ENCODE measurements at regions not wholly inside any gene's neighbourhood (a gene's known extent, or its start where the extent isn't known, plus 50 kb on each side); places are given as distances from the start of the nearest gene placed in this dataset.

GRCh38 chr1:245091171-245091621 lies 63.6 kb upstream of the KIF26B start:
- peak overlapping the region in 2 of 5 donors; percentile 23 to 50 for H3K27ac ChIP-seq
- 87 to 92% (median 91%) methylated on average over 16 of the region's 16 CpGs for WGBS, 5 donors
- peaks cover 0 to 8% (median 4%) of the 10 kb centered on the region in 4 donors for H3K36me3 ChIP-seq
- H3K27me3 ChIP-seq, result no peaks in the 10 kb centered on the region
- TF ChIP-seq CTCF (IDR thresholded peaks at IDR 0.05) (no peak), POLR2A (IDR thresholded peaks at IDR 0.05) (no peak), EP300 (IDR thresholded peaks at IDR 0.05) (no peak), POLR2AphosphoS5 (IDR thresholded peaks at IDR 0.05) (no peak)
- H3K4me1 ChIP-seq, result peaks cover 0 to 5% (median 0%) of the 10 kb centered on the region in 4 donors
- no peak for DNase-seq
- no peak overlapping the region for H3K4me3 ChIP-seq
- intact Hi-C loops (cut with DNase I; ENCODE audit: low total_unique reads), result no loop called here
- H3K9me3 ChIP-seq, result no peaks in the 10 kb centered on the region

- WGBS, 5 donors, result 83 to 91% (median 86%) methylated on average over 11 of the region's 11 CpGs
- Histone ChIP-seq H3K4me3 (no peak overlapping the region), H3K27ac (no peak overlapping the region), H3K4me1 (peaks cover 0 to 5% (median 0%) of the 10 kb centered on the region in 4 donors), H3K27me3 (no peaks in the 10 kb centered on the region), H3K36me3 (peaks cover 0 to 8% (median 4%) of the 10 kb centered on the region in 4 donors), H3K9me3 (no peaks in the 10 kb centered on the region)
- intact Hi-C loops (cut with DNase I; ENCODE audit: low total_unique reads), result no loop called here
- DNase-seq, result no peak
- TF ChIP-seq POLR2AphosphoS5 (IDR thresholded peaks at IDR 0.05) (no peak), CTCF (IDR thresholded peaks at IDR 0.05) (no peak), EP300 (IDR thresholded peaks at IDR 0.05) (no peak), POLR2A (IDR thresholded peaks at IDR 0.05) (no peak)
Observed at GRCh38 chr1:245090491-245091090, 64.2 kb upstream of the KIF26B start.

GRCh38 chr1:245087723-245088122 lies 67.1 kb upstream of the KIF26B start:
- WGBS, 5 donors, result 87 to 93% (median 91%) methylated on average over 4 of the region's 4 CpGs
- peaks cover 0 to 21% (median 4%) of the 10 kb centered on the region in 4 donors for H3K36me3 ChIP-seq
- TF ChIP-seq EP300 (IDR thresholded peaks at IDR 0.05) (no peak), POLR2AphosphoS5 (IDR thresholded peaks at IDR 0.05) (no peak), CTCF (IDR thresholded peaks at IDR 0.05) (no peak), POLR2A (IDR thresholded peaks at IDR 0.05) (no peak)

GRCh38 chr1:245086389-245086969 lies 68.3 kb upstream of the KIF26B start:
- no peaks in the 10 kb centered on the region for H3K4me1 ChIP-seq
- peaks cover 0 to 21% (median 3%) of the 10 kb centered on the region in 4 donors for H3K36me3 ChIP-seq
- TF ChIP-seq POLR2AphosphoS5 (IDR thresholded peaks at IDR 0.05) (no peak), CTCF (IDR thresholded peaks at IDR 0.05) (no peak), EP300 (IDR thresholded peaks at IDR 0.05) (no peak), POLR2A (IDR thresholded peaks at IDR 0.05) (no peak)
- intact Hi-C loops (cut with DNase I; ENCODE audit: low total_unique reads), result no loop called here
- no peak overlapping the region for H3K4me3 ChIP-seq
- no peaks in the 10 kb centered on the region for H3K9me3 ChIP-seq
- 77 to 93% (median 84%) methylated on average over 4 of the region's 4 CpGs for WGBS, 5 donors
- DNase-seq, result no peak
- no peak overlapping the region for H3K27ac ChIP-seq
- H3K27me3 ChIP-seq, result no peaks in the 10 kb centered on the region

More at GRCh38 chr1:245087723-245088122, 67.1 kb upstream of the KIF26B start:
- Histone ChIP-seq H3K9me3 (no peaks in the 10 kb centered on the region), H3K27ac (no peak overlapping the region), H3K4me1 (no peaks in the 10 kb centered on the region), H3K4me3 (no peak overlapping the region), H3K27me3 (no peaks in the 10 kb centered on the region)
- DNase-seq, result no peak
- intact Hi-C loops (cut with DNase I; ENCODE audit: low total_unique reads), result no loop called here

Measured in stomach (tissue), 8 donors.